CD4-positive, alpha-beta T cell (primary cell): ENCODE measurements at regions not wholly inside any gene's neighbourhood (a gene's known extent, or its start where the extent isn't known, plus 50 kb on each side); places are given as distances from the start of the nearest gene placed in this dataset.

Source experiments
- ATAC-seq: fragments of 200-7000 bp; cut with Tn5 transposase; one replicate; pipeline ENCODE4 v1.10.0; 2022; ENCODE audit warnings: mild to moderate bottlenecking; ENCODE audit not compliant: poor library complexity
- CTCF ChIA-PET: fragments of 350-600 bp; sonication (Branson Sonifier 250); formaldehyde crosslinking; loops from one replicate; lab custom pipeline; 2021; ENCODE audit warnings: antibody characterized with exemption, inconsistent platforms; lab: Charles Lee
- POLR2A ChIA-PET: fragments of 350-600 bp; sonication (Branson Sonifier 250); formaldehyde crosslinking; loops from one replicate; lab custom pipeline; 2021; ENCODE audit warnings: antibody characterized with exemption, inconsistent platforms; lab: Charles Lee
- DNase-seq, 14 experiments: peaks; one replicate each; pipeline ENCODE4 v3.0.0-alpha.2; 2013 to 2020; ENCODE audit warnings: mixed read lengths in 2 of 14
- H3K27ac ChIP-seq, 2 donors: one replicate each; pipeline versions ENCODE4 v1.5.1 to v1.7.0; 2013; ENCODE audit warnings: low read length in 2 of 2, low read depth in 1 of 2, mild to moderate bottlenecking in 1 of 2
- H3K27me3 ChIP-seq, 2 experiments: 1 replicate in 1 of 2; 2 replicates in 1 of 2; pipeline versions ENCODE4 v1.6.1 to v1.7.0; 2013; ENCODE audit warnings: low read length in 2 of 2, control low read depth in 1 of 2, mild to moderate bottlenecking in 1 of 2, moderate library complexity in 1 of 2; ENCODE audit not compliant: insufficient read depth in 2 of 2, control insufficient read depth in 1 of 2
- H3K36me3 ChIP-seq: one replicate; pipeline ENCODE4 v1.6.1; 2013; ENCODE audit warnings: low read length, control low read depth; ENCODE audit not compliant: insufficient read depth
- H3K4me1 ChIP-seq: one replicate; pipeline ENCODE4 v1.6.1; 2013; ENCODE audit warnings: low read length, control low read depth; ENCODE audit not compliant: insufficient read depth
- H3K4me3 ChIP-seq: one replicate; pipeline ENCODE4 v1.5.1; 2013; ENCODE audit warnings: mild to moderate bottlenecking, low read length, moderate library complexity
- H3K9me3 ChIP-seq, 2 experiments: 1 replicate in 1 of 2; 2 replicates in 1 of 2; pipeline versions ENCODE4 v1.6.1 to v1.7.0; 2013; ENCODE audit warnings: low read length in 2 of 2, mild to moderate bottlenecking in 2 of 2, control low read depth in 1 of 2, moderate library complexity in 1 of 2; ENCODE audit not compliant: control insufficient read depth in 1 of 2, insufficient read depth in 1 of 2
- H3K27ac Mint-ChIP-seq: one replicate; pipeline ENCODE4 v1.8.0; 2020; ENCODE audit warnings: mixed read lengths
- H3K27me3 Mint-ChIP-seq: one replicate; pipeline ENCODE4 v1.8.0; 2021; ENCODE audit warnings: mixed read lengths
- H3K36me3 Mint-ChIP-seq: one replicate; pipeline ENCODE4 v1.8.0; 2021; ENCODE audit warnings: low read depth, mixed read lengths
- H3K4me1 Mint-ChIP-seq: one replicate; pipeline ENCODE4 v1.8.0; 2021; ENCODE audit warnings: low read depth, mixed read lengths
- H3K4me3 Mint-ChIP-seq: one replicate; pipeline ENCODE4 v1.8.0; 2020; ENCODE audit warnings: mild to moderate bottlenecking, mixed read lengths
- H3K9me3 Mint-ChIP-seq: one replicate; pipeline ENCODE4 v1.8.0; 2020; ENCODE audit warnings: mixed read lengths
- CTCF ChIP-seq: fragments of 200-600 bp; IDR thresholded peaks from one replicate; pipeline ENCODE4 v1.8.0; 2022; ENCODE audit warnings: antibody characterized with exemption, mild to moderate bottlenecking
- intact Hi-C, 2 experiments: fragments of 100-400 bp; cut with DNase I in 1 of 2; cut with micrococcal nuclease in 1 of 2; formaldehyde crosslinking; loops; one replicate each; pipeline versions ENCODE4 v1.15.1 to v1.9.0; 2023 to 2025; cut with DNase I, micrococcal nuclease

- no peaks in the 10 kb centered on the region for H3K27me3 Mint-ChIP-seq
- POLR2A ChIA-PET: no interaction called here
- CTCF ChIA-PET: no interaction called here
Observed at GRCh38 chr1:191453487-191453886, 704.8 kb upstream of the RGS18 start.

GRCh38 chr1:191457889-191458288, 700.4 kb upstream of the RGS18 start:
- H3K27me3 Mint-ChIP-seq: no peaks in the 10 kb centered on the region
- no peaks in the 10 kb centered on the region for H3K36me3 Mint-ChIP-seq
- H3K9me3 Mint-ChIP-seq: peaks cover 5% of the 10 kb centered on the region
- peaks cover 0 to 3% of the 10 kb centered on the region in 2 experiments for H3K9me3 ChIP-seq
- no peak for TF ChIP-seq CTCF
- no peaks in the 10 kb centered on the region for H3K4me1 Mint-ChIP-seq
- H3K27ac ChIP-seq: no peak overlapping the region
- CTCF ChIA-PET: no interaction called here
- intact Hi-C loops: no loop called here
- H3K4me3 Mint-ChIP-seq: no peak overlapping the region
- H3K27me3 ChIP-seq: no peaks in the 10 kb centered on the region
- H3K36me3 ChIP-seq: no peaks in the 10 kb centered on the region
- no peak overlapping the region for H3K27ac Mint-ChIP-seq
- no peak for ATAC-seq
- no peaks in the 10 kb centered on the region for H3K4me1 ChIP-seq
- POLR2A ChIA-PET: no interaction called here
- no peak overlapping the region for H3K4me3 ChIP-seq
- DNase-seq: no peak

More at GRCh38 chr1:191453487-191453886, 704.8 kb upstream of the RGS18 start:
- H3K36me3 ChIP-seq: no peaks in the 10 kb centered on the region
- H3K27me3 ChIP-seq: no peaks in the 10 kb centered on the region
- Mint-ChIP-seq H3K27ac (no peak overlapping the region), H3K4me3 (no peak overlapping the region), H3K36me3 (no peaks in the 10 kb centered on the region), H3K4me1 (no peaks in the 10 kb centered on the region), H3K9me3 (peaks cover 6% of the 10 kb centered on the region)
- intact Hi-C loops: no loop called here
- no peak for TF ChIP-seq CTCF
- no peaks in the 10 kb centered on the region for H3K4me1 ChIP-seq
- no peak overlapping the region for H3K4me3 ChIP-seq
- H3K9me3 ChIP-seq: peaks cover 0 to 12% of the 10 kb centered on the region in 2 experiments
- H3K27ac ChIP-seq: no peak overlapping the region
- ATAC-seq: no peak
- no peak for DNase-seq

GRCh38 chr1:191460234-191460633, 698.0 kb upstream of the RGS18 start:
- intact Hi-C loops: no loop called here

More at GRCh38 chr1:191460234-191460633, 698.0 kb upstream of the RGS18 start:
- Mint-ChIP-seq H3K27ac (no peak overlapping the region), H3K4me1 (no peaks in the 10 kb centered on the region), H3K9me3 (peaks cover 3% of the 10 kb centered on the region), H3K36me3 (no peaks in the 10 kb centered on the region), H3K27me3 (no peaks in the 10 kb centered on the region), H3K4me3 (no peak overlapping the region)
- H3K4me3 ChIP-seq: no peak overlapping the region
- CTCF ChIA-PET: interaction anchor here (0.6 kb wide), 1 partner anchor 291 kb away, joined by 3 read pairs; no protein-coding TSS in a partner anchor
- no peak for TF ChIP-seq CTCF
- H3K36me3 ChIP-seq: no peaks in the 10 kb centered on the region
- DNase-seq (no peak), ATAC-seq (no peak)
- no peak overlapping the region for H3K27ac ChIP-seq
- H3K27me3 ChIP-seq: no peaks in the 10 kb centered on the region
- H3K9me3 ChIP-seq: no peaks in the 10 kb centered on the region
- POLR2A ChIA-PET: no interaction called here
- H3K4me1 ChIP-seq: no peaks in the 10 kb centered on the region
